HG02973 (cell line): ENCODE measurements at regions not wholly inside any gene's neighbourhood (a gene's known extent, or its start where the extent isn't known, plus 50 kb on each side); places are given as distances from the start of the nearest gene placed in this dataset.

Source experiments
- ATAC-seq: cut with Tn5 transposase; IDR thresholded peaks from one replicate; pipeline ENCODE4 v1.9.1; 2021; ENCODE audit warnings: moderate library complexity; ENCODE audit not compliant: unreplicated experiment

DNA sequence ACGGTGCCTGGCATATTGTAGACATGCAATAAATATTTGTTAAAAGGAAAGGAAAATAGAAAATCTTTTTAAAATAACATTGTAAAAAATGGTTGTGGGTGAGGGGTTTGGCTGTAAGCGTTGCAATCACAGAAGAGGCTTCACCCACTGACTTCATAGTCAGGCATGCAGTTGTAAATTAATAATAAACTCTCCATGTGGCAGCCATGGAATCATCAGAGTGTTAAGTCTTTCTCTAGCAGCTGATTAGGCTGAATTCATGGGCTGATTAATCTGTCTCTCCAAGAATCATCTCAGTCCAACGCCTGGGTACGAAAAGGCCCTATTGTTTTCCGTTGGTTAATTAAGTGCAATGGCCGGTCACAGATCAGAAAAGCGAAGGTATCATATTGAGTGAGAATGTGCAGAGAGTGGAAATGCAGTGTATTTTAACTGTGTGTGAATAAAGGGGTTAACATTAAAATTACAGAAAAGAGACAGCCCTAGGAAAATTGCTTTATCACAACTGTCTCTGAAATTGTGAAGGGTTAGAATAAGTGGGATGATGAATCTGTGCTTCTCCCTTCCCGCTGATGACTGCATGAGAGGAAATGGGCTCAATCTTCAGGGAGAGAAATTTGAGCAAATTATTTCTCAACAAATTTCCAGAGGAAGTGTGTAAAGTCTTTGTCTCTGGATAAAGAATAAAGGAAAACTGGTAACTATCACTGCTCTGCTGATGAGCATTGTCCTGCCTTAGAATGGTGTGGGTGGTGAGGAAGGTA lies 269.0 kb downstream of the FAM76B start:
- no peak for ATAC-seq

DNA sequence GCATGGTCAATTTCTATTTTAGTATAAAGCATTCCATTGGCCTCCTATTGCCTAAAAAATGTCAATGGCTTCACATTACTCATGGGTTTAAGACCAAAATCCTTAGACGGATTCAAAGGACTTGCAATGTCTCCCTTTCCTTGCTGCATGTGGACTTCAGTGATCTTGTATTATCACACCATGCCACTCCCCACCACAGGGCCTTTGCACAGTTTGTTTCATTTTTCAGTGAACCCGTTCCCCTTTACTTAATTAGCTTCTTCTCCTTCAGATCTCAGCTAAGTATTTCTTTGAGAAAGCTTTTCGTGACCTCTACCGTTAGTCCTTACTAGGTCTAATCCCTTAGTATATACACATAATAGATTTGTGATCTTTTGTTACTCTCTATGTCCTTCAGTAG lies 269.7 kb downstream of the FAM76B start:
- no peak for ATAC-seq

DNA sequence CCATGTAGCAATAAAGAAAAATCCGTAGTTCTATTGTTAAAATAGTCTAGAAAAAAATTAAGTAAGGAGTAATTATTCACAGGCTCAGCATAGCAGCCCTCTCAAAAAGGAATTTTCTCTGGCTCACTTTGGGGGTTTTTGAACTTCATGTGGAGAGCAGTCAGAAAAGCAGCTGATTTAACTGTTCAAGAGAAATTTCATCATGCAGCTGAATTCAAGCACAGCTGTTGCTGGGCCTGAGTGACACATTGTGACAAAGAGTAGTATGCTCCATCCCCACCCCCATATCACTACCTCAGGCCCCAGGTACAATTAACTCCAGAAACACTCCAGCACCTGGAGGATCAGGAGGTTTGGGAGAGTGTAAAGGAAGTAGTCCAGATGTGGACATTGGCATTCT lies 272.1 kb downstream of the FAM76B start:
- no peak for ATAC-seq

DNA sequence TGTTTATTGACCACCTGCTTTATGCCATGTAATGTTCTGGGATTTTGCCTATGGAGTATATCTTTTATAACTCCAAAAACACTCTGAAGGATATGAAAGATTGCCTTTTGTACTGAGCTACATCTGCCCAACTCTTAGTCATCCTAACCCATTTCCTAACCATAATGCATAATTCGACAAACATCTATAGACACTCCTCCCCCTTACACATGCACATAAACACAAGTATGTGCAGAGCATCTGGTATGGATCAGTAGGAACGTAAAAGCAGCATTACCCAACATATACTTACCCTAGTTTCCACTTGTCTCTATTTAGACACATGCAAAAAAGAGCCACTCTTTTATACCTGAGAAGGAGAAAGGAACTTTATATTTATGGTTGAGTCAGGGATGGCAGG lies 272.8 kb downstream of the FAM76B start:
- no peak for ATAC-seq

DNA sequence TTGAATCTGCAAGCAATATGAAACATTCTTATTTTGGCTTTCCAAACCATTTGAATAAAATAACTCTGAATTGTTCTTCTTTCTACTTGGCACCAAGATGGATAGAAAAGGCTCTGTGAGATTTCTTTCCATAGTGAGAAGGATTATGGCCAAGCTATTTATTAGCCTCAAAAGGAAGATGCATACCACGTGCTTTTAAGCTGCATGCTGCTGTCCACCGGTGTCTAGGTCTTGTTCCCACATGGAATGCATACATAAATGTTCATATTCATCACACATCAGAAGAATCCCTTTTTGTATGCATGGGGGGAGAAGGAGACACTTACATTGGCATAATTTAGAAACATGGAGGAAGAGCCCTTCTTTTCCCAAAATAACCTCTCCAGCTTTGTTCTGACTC lies 273.4 kb downstream of the FAM76B start:
- ATAC-seq, result no peak

DNA sequence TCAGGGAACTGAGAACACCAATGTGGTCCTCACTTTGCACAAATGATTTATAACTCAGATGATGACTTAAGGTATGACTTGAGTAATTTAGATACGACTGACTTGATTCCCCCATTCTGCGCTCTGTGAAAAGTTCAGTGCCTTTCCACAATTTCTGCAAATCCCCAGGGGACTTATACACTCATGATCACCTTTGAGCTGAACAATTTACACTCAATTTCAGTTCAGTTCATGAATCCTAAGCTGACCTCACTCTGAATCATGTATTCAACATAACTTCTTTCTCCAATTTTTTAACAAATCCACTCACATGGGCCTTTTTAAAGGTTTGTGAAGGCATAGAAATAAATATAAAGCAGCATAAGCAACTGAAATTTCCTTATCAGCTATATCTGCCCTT lies 274.2 kb downstream of the FAM76B start:
- no peak for ATAC-seq

DNA sequence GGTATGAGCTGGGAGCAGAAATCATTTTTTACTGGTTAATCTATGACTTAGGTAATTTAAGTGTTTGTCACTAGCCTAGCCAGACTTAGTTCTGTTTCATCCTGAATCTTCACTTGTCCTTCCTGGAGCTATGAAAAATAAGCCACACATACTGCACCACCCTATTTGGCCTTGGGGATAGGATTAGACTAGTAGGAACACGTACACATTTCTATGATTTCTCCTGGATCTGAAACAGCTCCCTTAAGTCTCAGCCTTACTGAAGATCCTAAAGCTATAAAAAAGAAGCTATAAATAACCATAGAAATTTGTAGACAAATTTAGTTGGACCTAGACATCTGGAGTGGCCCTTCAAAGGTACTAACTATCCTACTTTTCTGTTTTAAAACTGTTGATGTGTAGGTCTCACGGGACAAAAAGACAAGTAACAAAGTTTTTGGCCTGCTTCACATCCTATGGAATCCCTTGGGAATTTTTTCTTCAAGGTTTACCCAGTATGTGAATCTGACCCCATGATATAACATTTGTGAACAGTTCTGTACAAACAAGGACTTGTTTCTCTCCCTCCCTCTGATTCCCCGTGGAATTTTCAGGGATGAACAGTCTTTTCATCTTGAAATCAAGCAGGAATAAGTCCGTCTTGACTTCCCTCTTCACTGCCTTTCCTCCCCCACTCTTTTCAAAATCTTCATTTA lies 275.0 kb downstream of the FAM76B start:
- no peak for ATAC-seq

DNA sequence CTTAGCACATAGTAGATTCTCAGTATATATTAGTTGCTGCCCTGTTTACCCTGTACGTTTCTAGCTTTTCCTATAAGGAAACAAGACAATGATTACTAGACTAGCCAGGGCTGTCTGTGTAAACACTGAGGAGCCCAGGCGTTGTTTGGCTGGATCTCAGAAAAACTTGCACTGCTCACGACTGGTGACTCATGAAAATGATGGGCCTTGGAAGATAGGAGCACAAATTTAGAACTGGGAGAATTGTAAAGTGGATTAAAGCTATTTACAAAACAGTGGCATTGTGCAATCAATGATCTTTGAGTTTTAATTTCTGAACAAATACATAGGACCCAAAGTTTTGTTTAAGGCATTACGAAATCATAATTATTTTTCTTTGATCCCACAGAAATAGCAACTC lies 276.9 kb downstream of the FAM76B start:
- ATAC-seq, result no peak

DNA sequence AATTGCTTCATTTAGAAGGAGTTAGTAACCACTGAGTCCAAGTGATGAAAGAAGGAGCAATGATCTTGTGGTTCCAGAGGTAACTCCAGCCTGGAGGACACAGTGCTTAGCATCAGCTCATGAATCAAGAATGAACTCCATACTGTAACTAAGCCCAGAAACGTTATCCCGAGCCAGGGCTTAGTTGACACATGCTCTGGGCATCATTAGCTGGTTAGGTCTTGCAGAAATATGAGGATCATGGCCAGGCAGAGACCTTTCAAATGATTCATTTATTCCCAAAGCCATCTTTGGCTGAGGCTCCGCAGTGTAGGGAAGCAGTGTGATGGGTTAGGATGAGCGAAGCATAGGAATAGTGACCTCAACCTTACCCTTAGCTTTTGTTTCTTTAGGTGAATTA lies 277.4 kb downstream of the FAM76B start:
- ATAC-seq, result no peak

DNA sequence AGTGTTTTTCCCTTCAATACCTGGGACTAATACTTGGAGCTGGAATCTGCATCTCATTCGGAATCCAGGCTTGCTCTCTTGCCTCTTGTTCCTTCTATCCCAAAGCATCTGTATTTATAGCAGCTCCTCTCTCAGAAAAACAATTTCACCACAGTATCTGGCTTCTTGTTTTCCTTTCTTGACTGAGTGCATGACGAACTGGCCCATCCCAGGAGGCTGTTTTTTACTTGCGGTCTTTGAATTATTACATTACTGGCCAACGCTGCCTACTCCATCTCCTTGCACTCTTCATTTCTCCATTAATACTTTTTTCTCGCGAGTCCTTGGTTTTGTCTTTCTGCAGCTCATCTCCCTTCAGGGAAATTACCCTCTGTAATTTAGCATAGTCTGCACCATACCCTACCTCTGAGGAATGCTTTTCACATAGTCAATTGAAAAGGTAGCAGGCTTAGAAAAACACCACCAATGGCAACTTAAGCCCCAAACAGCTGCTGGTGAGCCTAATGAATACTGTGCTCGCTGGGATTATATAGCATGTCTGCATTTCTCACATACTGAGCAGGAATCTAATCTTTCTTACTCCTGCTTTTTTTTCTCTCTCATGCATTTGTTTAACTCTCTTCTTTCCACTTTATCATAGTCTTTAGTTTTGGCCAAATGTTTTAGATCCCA lies 277.4 kb upstream of the SESN3 start:
- ATAC-seq, result no peak

DNA sequence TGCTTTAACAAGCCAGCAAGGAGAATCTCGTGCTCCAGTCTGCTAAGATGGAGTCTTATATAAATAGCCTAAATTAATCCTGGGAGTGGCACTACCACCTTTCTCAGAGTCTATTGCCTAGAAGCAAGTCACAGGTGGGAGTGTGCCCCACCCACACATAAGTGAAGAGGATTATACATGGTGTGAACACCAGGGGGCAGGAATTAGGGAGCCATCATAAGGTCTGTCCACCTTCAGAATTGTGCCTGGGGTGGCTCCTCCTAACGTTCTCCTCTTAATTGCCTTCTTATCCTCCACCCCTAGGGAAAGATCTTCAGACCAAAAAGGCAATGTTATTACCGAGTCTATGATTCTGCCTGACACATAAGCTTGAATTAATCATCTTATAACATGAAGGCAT lies 276.8 kb upstream of the SESN3 start:
- ATAC-seq, result no peak

DNA sequence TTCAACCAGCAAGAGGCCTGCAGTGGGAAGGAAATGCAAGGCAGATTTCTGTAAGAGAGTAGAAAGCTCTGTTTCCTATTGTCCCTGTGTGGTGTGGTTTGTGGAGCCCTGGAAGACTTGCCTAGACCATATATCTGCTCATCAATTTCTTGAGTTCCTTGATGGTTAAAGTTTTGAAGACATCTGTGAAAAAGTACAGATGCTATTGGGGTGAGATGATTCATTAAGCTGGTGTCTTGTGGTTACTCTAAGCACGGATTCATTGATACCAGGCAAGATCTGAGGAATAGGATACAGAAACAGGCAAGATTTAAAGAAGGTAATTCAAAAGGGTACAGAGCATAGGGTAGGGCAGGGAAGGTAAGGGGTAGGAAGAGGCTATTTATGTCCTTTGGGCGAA lies 275.8 kb upstream of the SESN3 start:
- no peak for ATAC-seq

DNA sequence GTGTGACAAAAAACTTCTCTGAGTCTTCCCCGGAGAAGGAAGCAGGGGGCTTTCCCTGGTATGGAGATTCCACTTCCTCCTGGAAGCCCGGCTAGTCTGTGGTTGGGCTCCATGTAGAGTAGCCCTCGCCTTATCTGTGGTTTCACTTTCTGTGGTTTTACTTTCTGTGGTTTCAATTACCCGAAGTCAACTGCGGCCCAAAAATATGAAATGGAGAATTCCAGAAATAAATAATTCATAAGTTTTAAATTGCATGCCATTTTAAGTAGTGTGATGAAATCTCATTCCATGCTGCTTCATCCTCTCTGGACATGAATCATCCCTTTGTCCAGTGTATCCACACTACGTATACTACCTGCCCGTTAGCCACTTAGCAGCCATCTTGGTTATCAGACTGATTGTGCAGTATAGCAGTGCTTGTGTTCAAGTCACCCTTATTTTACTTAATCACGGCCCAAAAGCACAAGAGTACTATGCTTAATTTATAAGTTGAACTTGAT lies 275.0 kb upstream of the SESN3 start:
- no peak for ATAC-seq

DNA sequence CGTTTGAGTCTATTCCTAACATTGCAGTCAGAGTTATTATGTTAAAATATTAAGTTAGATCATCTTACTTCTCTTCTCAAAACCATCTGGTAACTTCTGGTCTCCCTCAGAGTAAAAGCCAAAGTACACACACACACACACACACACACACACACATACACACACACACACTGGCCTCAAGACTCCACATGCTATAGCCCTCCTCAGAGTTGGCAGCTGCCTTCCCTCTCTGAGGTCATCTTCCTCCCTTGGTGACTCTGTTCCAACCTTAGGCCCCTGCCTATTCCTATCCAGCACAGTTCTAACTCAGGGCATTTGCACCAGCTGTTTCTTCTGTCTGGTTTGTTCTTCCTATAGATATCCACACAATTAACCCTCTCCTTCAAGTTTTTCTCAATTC lies 272.0 kb upstream of the SESN3 start:
- ATAC-seq, result no peak

DNA sequence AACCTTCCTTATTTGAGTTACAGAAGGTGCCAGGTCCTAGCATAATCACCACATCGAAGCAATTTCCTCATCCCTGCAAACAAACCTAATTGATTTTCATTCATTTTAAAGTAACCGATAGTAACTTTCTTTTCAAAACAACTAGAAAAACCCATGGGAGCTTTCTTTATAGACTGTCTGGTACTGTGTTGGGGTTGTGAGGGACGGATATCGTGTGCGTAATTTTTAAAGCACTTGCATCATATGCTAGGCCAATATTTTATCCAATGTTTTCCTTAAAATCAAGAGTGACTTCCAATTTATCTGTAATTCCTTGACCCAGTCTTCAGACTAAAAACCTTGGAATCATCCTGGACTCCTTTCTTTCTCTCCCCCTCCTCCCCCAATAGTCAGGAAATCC lies 271.5 kb upstream of the SESN3 start:
- no peak for ATAC-seq

DNA sequence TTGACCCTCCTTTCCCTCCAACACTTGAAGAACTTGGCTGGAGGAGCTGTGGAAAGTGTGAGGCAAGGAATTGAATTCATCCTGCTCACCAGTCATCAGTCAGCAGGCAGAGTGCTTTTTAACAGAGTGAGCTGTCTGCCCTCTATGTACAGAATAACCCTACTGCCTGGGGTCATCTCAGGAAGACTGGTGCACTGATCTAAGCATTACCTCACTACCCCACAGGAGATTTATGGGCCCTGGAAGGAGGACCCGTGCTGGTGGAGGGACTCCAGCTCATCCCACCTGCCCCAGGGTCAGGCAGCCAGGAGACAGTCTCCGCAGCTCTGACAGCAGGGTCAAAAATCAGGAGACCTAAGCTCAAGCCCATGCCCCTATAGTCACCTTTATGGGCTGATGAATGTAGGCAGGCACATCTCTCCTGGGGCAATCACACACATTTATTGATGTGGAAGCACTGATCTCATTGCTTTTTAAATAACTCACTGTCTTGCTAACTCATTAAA lies 270.8 kb upstream of the SESN3 start:
- ATAC-seq, result no peak

DNA sequence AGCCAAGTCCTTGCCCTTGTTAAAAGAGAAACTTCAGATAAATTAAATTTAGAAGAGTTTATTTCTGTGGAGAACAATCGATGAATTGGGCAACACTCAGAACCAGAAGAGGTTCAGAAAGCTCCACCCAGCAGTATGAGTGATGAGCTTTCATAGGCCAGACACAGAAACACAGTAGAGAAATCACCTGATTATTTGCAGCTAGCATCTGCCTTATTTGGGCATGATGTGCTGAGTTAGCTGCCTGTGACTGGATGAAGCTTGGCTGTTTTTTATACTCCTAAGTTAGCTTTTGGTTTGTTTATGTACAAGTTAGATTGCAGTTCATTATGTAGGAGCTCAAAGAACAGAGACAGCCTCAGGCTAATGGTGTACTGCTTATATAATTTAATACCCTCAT lies 269.5 kb upstream of the SESN3 start:
- ATAC-seq, result no peak

DNA sequence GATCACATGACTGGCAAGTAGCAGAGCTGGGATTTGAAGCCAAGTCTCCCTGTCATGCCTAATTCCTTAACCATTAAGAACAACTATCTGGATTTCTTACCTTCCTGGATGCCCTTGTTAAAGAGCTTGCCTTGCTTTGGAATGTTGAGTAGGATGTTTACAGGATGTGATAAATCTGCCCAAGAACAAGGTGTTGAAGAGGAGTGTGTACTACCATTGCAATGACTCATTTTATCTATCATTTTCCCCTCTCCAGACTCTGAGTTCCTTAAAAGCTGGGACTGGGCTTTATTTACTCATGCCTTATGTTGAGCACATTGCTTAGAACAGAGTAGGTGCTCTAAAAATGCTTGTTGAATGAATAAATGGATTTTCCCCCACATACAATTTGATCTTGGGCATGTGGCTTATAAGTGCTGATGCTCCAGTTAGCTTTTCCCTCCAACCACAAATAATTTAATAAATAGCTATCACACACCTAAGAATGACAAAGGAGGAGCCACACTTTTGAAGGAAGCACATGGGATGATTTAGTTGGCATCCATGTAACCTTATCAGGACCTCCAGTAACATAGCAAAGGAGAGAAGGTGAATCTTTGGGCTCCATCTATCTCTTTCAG lies 268.6 kb upstream of the SESN3 start:
- no peak for ATAC-seq

DNA sequence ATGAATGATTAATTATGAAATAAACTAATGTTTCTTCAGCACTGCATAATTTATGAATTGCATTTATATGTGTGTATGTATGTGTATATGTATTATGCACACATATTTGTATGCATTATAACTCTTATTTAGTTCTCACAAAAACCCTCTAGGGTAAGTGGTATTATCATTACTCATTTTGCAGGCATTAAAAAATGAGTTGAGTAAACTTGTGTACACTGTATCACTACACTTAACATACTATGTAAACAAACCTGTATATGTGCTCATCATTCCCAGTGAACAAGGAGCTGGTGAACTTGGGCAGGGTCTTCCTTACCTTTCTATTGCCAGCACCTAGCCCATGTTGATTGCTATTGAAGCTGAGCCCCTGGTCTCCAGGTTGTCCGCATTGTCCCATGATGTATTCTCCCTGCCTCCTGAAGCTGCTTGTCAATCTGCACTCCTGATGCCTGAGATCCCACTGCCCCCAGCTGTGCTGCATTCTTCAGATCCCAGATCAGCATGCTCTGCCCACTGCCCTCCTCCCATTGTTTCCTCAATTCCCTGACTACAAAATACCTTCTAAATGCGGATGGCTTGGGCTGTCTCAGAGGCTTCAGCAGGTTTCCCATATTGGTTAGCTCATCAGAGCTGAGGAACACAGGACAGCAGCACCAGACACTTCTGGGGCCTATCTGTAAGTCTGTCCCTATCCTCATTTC lies 267.9 kb upstream of the SESN3 start:
- ATAC-seq, result no peak

DNA sequence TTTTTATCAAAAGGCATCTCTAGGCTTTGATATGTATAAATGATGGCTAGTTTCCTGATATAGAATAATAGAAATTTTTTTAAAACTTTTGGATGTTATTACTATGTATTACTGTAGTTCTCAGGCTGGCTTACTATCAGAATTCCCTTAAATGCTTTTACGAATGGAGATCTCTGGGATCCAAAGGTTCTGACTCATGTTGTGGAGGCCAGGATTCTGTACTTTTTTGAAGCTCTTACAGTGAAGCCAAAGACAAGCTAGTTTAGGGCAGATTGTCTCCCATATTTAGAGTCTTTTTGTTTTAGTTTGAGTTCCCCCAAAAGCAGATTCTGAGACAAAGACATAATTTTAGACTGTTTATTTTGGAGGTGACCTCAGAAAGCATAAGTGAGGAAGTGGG lies 265.9 kb upstream of the SESN3 start:
- ATAC-seq, result no peak

DNA sequence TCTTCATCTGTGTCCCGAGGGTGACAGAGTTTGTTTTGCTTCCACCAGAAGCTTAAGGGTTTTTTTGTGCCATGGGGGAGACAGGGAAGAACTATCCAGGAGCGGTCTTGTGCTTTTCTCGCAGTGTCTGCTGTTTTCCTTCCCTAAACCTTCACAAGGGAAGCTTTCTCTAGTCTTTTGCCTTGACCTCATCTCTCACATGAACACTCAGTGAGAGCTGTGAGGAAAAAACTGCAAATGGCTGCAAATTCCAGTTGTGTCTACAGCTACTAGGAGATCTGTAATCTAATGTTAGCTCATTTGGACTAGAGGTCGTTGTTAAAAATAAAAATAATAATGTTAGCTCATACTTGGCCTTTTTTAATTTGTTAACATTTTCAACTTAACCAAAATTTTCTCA lies 264.7 kb upstream of the SESN3 start:
- ATAC-seq, result no peak
